ENCODE measurements at regions not wholly inside any gene's neighbourhood (a gene's known extent, or its start where the extent isn't known, plus 50 kb on each side); places are given as distances from the start of the nearest gene placed in this dataset.

GRCh38 chr5:54607006-54607405, 89.4 kb downstream of the SNX18 start:
- H4K20me1 ChIP-seq (ENCODE audit: insufficient read depth, low read length, poor library complexity, severe bottlenecking): no peaks in the 10 kb centered on the region
- H3K9me2 ChIP-seq (replicated peaks; ENCODE audit: low read depth, low read length): no peaks in the 10 kb centered on the region
- H3K27me3 ChIP-seq (ENCODE audit: insufficient read depth, low read length, poor library complexity, severe bottlenecking): no peaks in the 10 kb centered on the region
- H3K79me2 ChIP-seq (ENCODE audit: insufficient read depth, low read length): no peaks in the 10 kb centered on the region
- no peak overlapping the region for H2AFZ ChIP-seq (ENCODE audit: low read length)
- H3K9me3 ChIP-seq (ENCODE audit: insufficient read depth, low read depth, low read length): no peaks in the 10 kb centered on the region; the same call in 1 of the 2 replicates
- H3K4me3 ChIP-seq (ENCODE audit: low read length, poor library complexity, severe bottlenecking): no peak overlapping the region
- TF ChIP-seq CTCF (conservative IDR thresholded peaks at IDR 0.05; ENCODE audit: low read length) (no peak), EZH2phosphoT487 (IDR thresholded peaks at IDR 0.05; ENCODE audit: borderline replicate concordance) (no peak)
- H3K4me2 ChIP-seq (ENCODE audit: low read depth, low read length, poor library complexity, severe bottlenecking): no peak overlapping the region
- no peaks in the 10 kb centered on the region; the same call in 1 of the 2 replicates for H3F3A ChIP-seq (ENCODE audit: low read depth)
- H3K9ac ChIP-seq (ENCODE audit: low read depth, low read length, poor library complexity, severe bottlenecking): no peak overlapping the region
- no peaks in the 10 kb centered on the region for H3K36me3 ChIP-seq (ENCODE audit: insufficient read depth, low read length)
- H3K4me1 ChIP-seq (ENCODE audit: insufficient read depth, low read length, poor library complexity, severe bottlenecking): peaks cover 15% of the 10 kb centered on the region

- no peaks in the 10 kb centered on the region for H4K20me1 ChIP-seq (ENCODE audit: insufficient read depth, low read length, poor library complexity, severe bottlenecking)
- H3K9me2 ChIP-seq (replicated peaks; ENCODE audit: low read depth, low read length): no peaks in the 10 kb centered on the region
- H3K79me2 ChIP-seq (ENCODE audit: insufficient read depth, low read length): no peaks in the 10 kb centered on the region
- H3K9me3 ChIP-seq (ENCODE audit: insufficient read depth, low read depth, low read length): no peaks in the 10 kb centered on the region
- H3K27me3 ChIP-seq (ENCODE audit: insufficient read depth, low read length, poor library complexity, severe bottlenecking): no peaks in the 10 kb centered on the region
- no peaks in the 10 kb centered on the region for H3F3A ChIP-seq (ENCODE audit: low read depth)
- H3K4me2 ChIP-seq (ENCODE audit: low read depth, low read length, poor library complexity, severe bottlenecking): no peak overlapping the region
- no peaks in the 10 kb centered on the region for H3K4me1 ChIP-seq (ENCODE audit: insufficient read depth, low read length, poor library complexity, severe bottlenecking)
- no peak overlapping the region for H2AFZ ChIP-seq (ENCODE audit: low read length)
- no peak overlapping the region for H3K9ac ChIP-seq (ENCODE audit: low read depth, low read length, poor library complexity, severe bottlenecking)
- no peak for TF ChIP-seq CTCF (conservative IDR thresholded peaks at IDR 0.05; ENCODE audit: low read length)
- no peak for TF ChIP-seq EZH2phosphoT487 (IDR thresholded peaks at IDR 0.05; ENCODE audit: borderline replicate concordance)
- no peak overlapping the region for H3K4me3 ChIP-seq (ENCODE audit: low read length, poor library complexity, severe bottlenecking)
- no peaks in the 10 kb centered on the region for H3K36me3 ChIP-seq (ENCODE audit: insufficient read depth, low read length)
Measured at GRCh38 chr5:54603372-54603771, 85.8 kb downstream of the SNX18 start.

GRCh38 chr5:54602475-54602874, 84.9 kb downstream of the SNX18 start:
- Histone ChIP-seq H3K79me2 (ENCODE audit: insufficient read depth, low read length) (no peaks in the 10 kb centered on the region), H2AFZ (ENCODE audit: low read length) (no peak overlapping the region), H3K36me3 (ENCODE audit: insufficient read depth, low read length) (no peaks in the 10 kb centered on the region), H3K4me1 (ENCODE audit: insufficient read depth, low read length, poor library complexity, severe bottlenecking) (no peaks in the 10 kb centered on the region), H3K9me3 (ENCODE audit: insufficient read depth, low read depth, low read length) (no peaks in the 10 kb centered on the region), H3K27me3 (ENCODE audit: insufficient read depth, low read length, poor library complexity, severe bottlenecking) (no peaks in the 10 kb centered on the region), H3K9ac (ENCODE audit: low read depth, low read length, poor library complexity, severe bottlenecking) (no peak overlapping the region), H3F3A (ENCODE audit: low read depth) (no peaks in the 10 kb centered on the region), H3K4me2 (ENCODE audit: low read depth, low read length, poor library complexity, severe bottlenecking) (no peak overlapping the region), H3K9me2 (replicated peaks; ENCODE audit: low read depth, low read length) (no peaks in the 10 kb centered on the region), H3K4me3 (ENCODE audit: low read length, poor library complexity, severe bottlenecking) (no peak overlapping the region), H4K20me1 (ENCODE audit: insufficient read depth, low read length, poor library complexity, severe bottlenecking) (no peaks in the 10 kb centered on the region)
- TF ChIP-seq EZH2phosphoT487 (IDR thresholded peaks at IDR 0.05; ENCODE audit: borderline replicate concordance): no peak
- TF ChIP-seq CTCF (conservative IDR thresholded peaks at IDR 0.05; ENCODE audit: low read length): no peak

All from Loucy (cell line).